Omental fat pad (tissue), 3 donors: ENCODE measurements at regions not wholly inside any gene's neighbourhood (a gene's known extent, or its start where the extent isn't known, plus 50 kb on each side); places are given as distances from the start of the nearest gene placed in this dataset.
"Not testable (repeated sequence)": the region's sequence is repeated elsewhere in the genome, so short reads cannot be mapped to it uniquely, and the experiment has no call there.

Experiments
- ATAC-seq: fragments of 150-250 bp; one replicate; pipeline ENCODE4 v1.9.1; 2016; ENCODE audit warnings: mild to moderate bottlenecking, moderate library complexity; ENCODE audit not compliant: low FRiP score
- DNase-seq: peaks from one replicate; pipeline ENCODE4 v3.0.0-alpha.2; 2019; ENCODE audit warnings: low spot score
- CTCF ChIP-seq, 3 donors: fragments of 450-650 bp; IDR thresholded peaks; one replicate each; pipeline ENCODE4 v1.5.1; 2016 to 2017; ENCODE audit warnings: antibody characterized with exemption in 3 of 3, mild to moderate bottlenecking in 3 of 3, moderate library complexity in 2 of 3

- no peak for DNase-seq
- no peak for TF ChIP-seq CTCF (IDR thresholded peaks at IDR 0.05)
- ATAC-seq: no peak
Observed at GRCh38 chr20:30484009-30484748, 773.3 kb upstream of the DEFB115 start.

GRCh38 chr20:30484749-30485070 is 772.8 kb upstream of the DEFB115 start:
- ATAC-seq (no peak), DNase-seq (no peak)
- TF ChIP-seq CTCF (IDR thresholded peaks at IDR 0.05): no peak

GRCh38 chr20:30485331-30486102 is 771.9 kb upstream of the DEFB115 start:
- DNase-seq: no peak
- no peak for TF ChIP-seq CTCF (IDR thresholded peaks at IDR 0.05)
- ATAC-seq: no peak

- ATAC-seq (no peak), DNase-seq (no peak)
- TF ChIP-seq CTCF (IDR thresholded peaks at IDR 0.05): no peak
Observed at GRCh38 chr20:30486103-30486478, 771.4 kb upstream of the DEFB115 start.

GRCh38 chr20:30487461-30487860 is 770.0 kb upstream of the DEFB115 start:
- DNase-seq, ATAC-seq: not testable (repeated sequence)

GRCh38 chr20:30487947-30488926 is 769.2 kb upstream of the DEFB115 start:
- no peak for TF ChIP-seq CTCF (IDR thresholded peaks at IDR 0.05)
- ATAC-seq (no peak), DNase-seq (no peak)

GRCh38 chr20:30488941-30489613 is 768.4 kb upstream of the DEFB115 start:
- DNase-seq (no peak), ATAC-seq (no peak)
- TF ChIP-seq CTCF (IDR thresholded peaks at IDR 0.05): no peak
